SKM-1 treated with dmso at 0.1 percent for 144 hours (cell line): ENCODE measurements at regions not wholly inside any gene's neighbourhood (a gene's known extent, or its start where the extent isn't known, plus 50 kb on each side); places are given as distances from the start of the nearest gene placed in this dataset.

Source experiments
- DNase-seq: peaks from one replicate; lab custom pipeline; 2025; ENCODE audit not compliant: unreplicated experiment; lab: John Stamatoyannopoulos, UW

DNA sequence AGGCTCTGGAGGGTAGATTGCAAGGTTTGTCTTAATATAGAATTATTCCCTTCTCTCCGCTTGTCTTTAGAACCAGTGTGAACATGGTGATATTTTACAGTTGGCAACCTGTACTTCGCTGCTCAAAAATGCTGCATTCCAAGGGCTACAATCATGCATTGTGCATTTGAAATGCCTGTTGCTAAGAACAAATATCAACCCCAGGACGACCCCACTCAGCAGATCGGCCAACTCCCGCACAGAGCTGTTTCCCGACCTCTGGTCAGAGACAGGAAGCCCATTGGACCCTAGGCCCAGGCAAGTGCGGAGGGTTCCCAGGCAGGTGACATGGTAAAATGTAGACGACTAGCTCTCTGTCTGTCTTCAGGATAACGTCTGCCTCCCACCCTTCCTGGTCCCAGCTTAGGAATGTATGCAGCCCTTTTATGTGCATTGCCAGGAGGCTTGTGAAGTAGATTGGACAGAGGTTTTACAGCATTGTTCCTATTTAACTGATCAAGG is 263.5 kb downstream of the FOXO1 start:
- no peak for DNase-seq

DNA sequence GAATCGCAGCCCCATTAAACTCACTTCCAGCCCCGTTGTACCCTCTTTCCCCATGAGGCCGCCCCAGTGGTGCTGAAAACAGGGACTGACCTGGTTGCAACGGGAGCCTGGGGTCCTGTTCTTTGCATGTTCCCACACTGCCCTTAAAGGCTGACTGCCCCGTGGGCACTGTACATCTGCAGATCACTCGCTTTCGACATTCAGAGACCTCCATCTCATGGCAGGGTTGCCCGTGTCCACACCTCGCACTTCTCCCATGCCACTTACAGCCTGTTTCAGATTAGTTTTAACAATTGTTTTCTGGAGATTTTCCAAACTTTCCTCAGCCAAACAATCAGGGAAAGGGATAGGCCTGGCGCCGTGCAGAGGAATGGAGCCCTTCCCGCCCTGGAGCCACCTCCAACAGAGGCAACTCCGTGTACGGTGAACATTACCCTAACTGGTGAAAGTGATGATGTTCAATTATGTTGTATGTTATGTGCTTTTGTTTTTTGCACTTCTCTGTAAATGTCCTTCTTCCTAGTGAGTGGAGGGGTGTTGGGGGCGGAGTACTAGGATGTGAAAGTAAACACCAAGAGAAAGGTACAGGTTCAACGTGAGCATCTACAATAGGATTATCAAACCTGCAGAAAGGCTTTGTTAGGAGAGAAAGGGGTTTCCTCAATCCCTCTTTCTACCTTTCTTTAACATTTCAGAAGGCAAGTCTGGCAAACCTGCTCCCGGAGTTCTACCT is 262.8 kb downstream of the FOXO1 start:
- DNase-seq: no peak

GRCh38 chr13:40404407-40404806 is 262.0 kb downstream of the FOXO1 start:
- no peak for DNase-seq

GRCh38 chr13:40404967-40405716 is 261.3 kb downstream of the FOXO1 start:
- DNase-seq: no peak

DNA sequence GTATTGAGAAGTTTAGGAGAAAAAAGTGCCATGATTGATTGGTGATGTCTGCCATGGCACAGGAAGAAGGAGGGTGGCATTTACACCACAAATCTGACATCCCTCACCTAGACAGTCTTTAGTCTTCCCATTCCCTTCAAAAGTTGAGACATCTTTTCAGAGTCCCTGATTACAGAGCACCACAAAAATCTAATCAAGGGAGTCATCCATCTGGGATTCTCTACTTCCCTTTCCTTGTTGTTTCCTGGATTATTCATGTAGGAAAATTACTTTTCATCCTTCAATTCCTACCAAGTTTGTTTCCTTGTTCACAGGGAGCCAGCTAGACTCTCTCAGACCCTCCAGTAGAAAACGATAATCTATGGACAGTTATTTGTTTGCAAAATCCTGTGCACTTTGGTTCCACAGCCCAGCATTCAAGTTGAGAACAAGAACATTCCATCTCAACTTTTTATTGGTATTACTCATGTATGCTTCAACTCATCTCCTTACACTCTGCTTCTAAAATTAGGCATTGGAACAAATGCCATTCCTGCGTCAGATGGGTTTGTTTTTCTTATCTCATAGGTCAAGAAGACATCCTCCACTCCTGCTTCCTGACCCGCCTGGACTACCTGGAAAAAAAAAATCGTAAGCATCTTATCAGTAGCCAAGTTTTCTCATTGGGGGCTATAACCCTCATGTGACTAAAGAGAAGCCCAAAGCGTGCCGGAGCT is 259.9 kb downstream of the FOXO1 start:
- DNase-seq: no peak

DNA sequence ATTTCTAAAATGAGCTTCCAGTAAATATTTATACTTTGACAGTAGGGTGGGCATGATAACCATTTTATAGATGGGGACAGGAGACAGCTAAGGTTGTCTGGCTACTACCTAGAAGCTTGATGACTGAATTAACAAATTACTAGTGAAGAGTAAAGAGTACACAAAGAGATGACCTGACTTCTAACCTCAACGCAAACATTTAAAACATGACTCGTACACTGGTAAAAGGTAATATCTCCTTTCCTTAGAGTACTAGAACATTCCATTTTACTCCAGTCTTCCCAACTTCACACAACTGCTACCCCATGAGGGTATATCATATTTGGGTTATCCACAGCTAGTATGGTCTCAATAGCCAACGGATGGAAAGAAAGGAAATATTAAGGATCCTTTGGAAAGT is 258.9 kb downstream of the FOXO1 start:
- DNase-seq: no peak

GRCh38 chr13:40408602-40409001 is 257.8 kb downstream of the FOXO1 start:
- DNase-seq: no peak

GRCh38 chr13:40409278-40409677 is 257.2 kb downstream of the FOXO1 start:
- no peak for DNase-seq

- DNase-seq: no peak
These were observed 256.1 kb downstream of the FOXO1 start for GRCh38 chr13:40410315-40410714.

DNA sequence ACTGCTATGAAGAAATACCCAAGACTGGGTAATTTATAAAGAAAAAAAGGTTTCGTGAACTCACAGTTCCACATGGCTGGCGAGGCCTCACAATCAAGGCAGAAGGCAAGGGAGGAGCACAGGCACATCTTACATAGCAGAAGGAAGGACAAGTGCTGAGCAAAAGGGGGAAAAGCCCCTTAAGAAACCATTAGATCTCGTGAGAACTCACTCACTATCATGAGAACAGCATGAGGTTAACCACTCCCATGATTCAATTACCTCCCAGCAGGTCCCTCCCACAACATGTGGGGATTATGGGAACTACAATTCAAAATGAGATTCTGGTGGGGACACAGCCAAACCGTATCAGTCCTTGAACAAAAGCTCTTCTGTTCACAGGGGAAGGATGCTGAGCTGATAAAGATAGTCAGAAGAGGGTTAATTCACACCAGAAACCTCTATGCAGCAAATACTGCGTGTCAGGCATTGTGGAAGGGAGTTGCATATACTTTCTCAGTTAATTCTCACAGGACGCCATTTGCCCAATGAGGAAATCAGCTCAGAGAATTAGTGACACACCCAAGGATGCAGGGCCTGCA is 246.2 kb downstream of the FOXO1 start:
- DNase-seq: no peak

GRCh38 chr13:40422588-40423235 is 243.7 kb downstream of the FOXO1 start:
- DNase-seq: no peak

DNA sequence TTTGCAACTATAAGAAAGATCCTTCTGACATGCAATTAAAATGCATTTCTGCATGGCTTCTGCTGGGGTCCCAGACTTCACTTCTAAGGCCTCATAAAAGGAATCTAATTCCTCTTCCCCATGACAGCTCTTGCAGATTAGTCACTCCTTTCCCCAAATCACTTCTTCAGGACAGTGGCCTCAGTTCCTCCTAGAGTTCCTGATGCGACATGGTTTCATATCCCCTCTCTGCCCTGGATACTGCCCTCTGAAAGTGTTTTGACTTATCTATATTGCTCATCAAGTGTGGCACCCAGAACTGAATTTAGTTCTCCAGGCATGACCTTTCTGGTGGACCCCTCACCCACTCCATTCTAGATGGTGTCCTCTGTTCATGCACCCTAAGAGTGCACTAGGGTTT is 238.1 kb downstream of the FOXO1 start:
- no peak for DNase-seq

GRCh38 chr13:40429706-40430545 is 236.5 kb downstream of the FOXO1 start:
- no peak for DNase-seq

DNA sequence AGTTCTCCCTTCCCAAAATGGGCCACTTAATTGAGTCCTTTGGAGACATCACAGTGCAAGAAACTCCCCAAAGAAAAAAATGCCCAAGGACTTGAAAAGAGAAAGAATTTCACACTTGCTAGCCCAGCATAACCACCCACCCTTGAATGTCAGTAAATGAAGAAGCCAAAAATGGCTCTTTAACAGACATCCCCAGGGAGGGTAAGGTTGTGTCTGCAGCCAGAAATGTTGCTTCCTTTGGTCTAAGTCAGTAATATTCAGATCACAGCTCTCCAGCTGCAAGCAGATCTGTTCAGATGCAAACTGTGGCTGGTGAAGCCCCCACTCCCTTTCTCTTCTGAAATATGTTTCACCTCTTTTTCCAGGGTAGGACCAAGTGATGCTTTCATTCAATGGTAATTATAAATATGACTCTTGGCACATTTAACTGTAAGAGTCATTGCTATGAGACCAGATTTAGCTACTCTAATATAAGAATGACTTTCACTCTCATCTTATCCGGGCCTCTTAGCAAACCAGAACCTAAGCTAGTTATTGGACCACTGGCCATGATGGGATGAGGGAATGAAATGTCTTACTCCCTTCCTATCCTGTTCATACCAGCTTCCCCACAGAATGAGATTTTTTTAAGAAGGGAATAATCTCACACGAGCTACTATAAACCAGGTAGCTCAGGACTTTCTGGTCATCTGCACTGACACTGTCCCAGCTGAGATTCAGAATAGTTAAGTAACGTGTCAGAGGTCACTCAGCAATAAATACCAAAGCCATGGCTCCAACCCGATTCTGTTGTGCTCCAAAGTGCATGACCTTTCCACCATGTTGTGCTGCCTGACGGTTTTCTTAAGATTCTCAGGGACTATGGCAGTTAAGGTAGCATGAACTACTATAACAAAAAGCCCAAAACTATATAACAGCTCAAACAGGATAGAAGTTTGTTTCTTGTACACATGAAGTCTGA is 234.1 kb downstream of the FOXO1 start:
- no peak for DNase-seq

GRCh38 chr13:40433001-40433400 is 233.4 kb downstream of the FOXO1 start:
- no peak for DNase-seq

DNA sequence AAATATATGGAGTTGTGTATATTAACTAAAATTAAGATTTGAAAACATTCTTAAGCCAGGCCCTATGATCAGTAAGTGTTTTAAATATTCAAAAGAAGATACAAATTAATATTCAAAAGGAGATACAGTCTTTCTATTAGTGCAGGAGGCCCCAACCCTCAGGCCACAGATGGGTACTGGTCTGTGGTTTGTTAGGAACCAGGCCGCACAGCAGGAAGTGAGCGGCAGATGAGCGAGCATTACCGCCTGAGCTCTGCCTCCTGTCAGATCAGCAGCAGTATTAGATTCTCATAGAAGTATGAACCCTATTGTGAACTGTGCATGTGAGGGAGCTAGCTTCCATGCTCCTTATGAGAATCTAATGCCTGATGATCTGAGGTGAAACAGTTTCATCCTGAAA is 232.9 kb downstream of the FOXO1 start:
- DNase-seq: no peak

DNA sequence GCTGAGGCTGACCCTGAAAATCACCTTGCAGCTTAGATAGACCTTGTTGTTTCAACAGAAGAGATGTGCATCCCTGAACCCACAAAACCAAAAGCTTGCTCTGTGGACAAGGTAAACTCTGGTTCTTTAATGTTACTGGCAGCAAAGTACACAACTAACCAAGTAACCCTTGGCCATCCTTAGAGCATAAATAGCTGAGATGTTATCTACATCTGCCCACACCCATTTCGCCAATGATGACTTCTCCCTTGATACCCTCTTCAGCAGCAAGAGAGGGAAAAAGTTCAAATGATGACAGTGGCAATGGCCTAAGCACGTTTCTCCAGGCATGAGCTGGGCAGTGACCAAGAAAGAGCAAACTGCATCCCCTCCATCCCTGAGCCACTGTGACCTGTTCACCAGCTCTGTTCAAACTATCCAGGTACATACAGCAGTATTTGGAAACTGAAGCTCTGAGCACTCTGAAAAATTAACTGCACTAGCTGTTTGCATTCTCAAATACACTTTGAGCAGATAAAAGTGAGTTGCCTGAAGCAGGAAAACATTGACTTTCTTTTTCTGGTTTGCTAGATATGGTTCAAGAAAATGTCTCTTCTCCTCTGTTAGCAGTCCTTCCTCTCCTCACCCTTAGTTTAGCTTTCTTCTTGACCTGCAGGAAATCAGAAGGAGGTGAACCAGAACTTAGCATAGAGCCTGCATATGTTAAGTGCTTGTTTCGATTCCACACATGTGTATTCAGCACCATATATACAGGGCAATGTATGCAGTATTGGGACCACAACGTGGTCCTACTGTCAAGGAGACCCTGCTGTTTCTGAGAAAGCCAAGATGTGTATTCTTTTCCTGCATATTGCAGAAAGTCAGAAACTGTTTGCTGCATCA is 231.7 kb downstream of the FOXO1 start:
- DNase-seq: no peak
